H9 (cell line): ENCODE measurements at regions not wholly inside any gene's neighbourhood (a gene's known extent, or its start where the extent isn't known, plus 50 kb on each side); places are given as distances from the start of the nearest gene placed in this dataset.

Experiments used
- DNase-seq: peaks from one replicate; pipeline ENCODE4 v3.0.0-alpha.2; 2017
- H2AFZ ChIP-seq: one replicate; pipeline ENCODE4 v1.6.1; 2013; ENCODE audit warnings: mild to moderate bottlenecking, low read length, control low read depth, moderate library complexity
- H2AK5ac ChIP-seq: 2 replicates; pipeline ENCODE4 v1.6.1; 2013; ENCODE audit warnings: low read length, control low read depth, mixed read lengths; ENCODE audit not compliant: insufficient read length
- H2BK120ac ChIP-seq: one replicate; pipeline ENCODE4 v1.6.1; 2013; ENCODE audit warnings: low read depth, mild to moderate bottlenecking, low read length, control low read depth, inconsistent platforms; ENCODE audit not compliant: poor library complexity, severe bottlenecking
- H2BK12ac ChIP-seq: 2 replicates; pipeline ENCODE4 v1.6.1; 2013; ENCODE audit warnings: low read length, control low read depth, mixed read lengths, low read depth; ENCODE audit not compliant: insufficient read length
- H2BK15ac ChIP-seq: 2 replicates; pipeline ENCODE4 v1.6.1; 2013; ENCODE audit warnings: low read depth, low read length, control low read depth
- H2BK20ac ChIP-seq: one replicate; pipeline ENCODE4 v1.6.1; 2013; ENCODE audit warnings: low read depth, mild to moderate bottlenecking, low read length, control low read depth, inconsistent platforms; ENCODE audit not compliant: poor library complexity, severe bottlenecking
- H2BK5ac ChIP-seq: 2 replicates; pipeline ENCODE4 v1.6.1; 2013; ENCODE audit warnings: low read length, control low read depth, mixed read lengths; ENCODE audit not compliant: insufficient read length
- H3K14ac ChIP-seq: 2 replicates; pipeline ENCODE4 v1.6.1; 2013; ENCODE audit warnings: low read length, control low read depth; ENCODE audit not compliant: insufficient read depth
- H3K18ac ChIP-seq: 2 replicates; pipeline ENCODE4 v1.6.1; 2013; ENCODE audit warnings: low read depth, mild to moderate bottlenecking, mixed read lengths, low read length, control low read depth; ENCODE audit not compliant: insufficient read length
- H3K23ac ChIP-seq: 2 replicates; pipeline ENCODE4 v1.6.1; 2013; ENCODE audit warnings: low read length, control low read depth, mixed read lengths, low read depth; ENCODE audit not compliant: insufficient read length
- H3K23me2 ChIP-seq: 2 replicates; pipeline ENCODE4 v1.6.1; 2013; ENCODE audit warnings: low read depth, mild to moderate bottlenecking, mixed read lengths, low read length, control low read depth; ENCODE audit not compliant: insufficient read length, poor library complexity, severe bottlenecking
- H3K27ac ChIP-seq: 2 replicates; pipeline ENCODE4 v1.5.1; 2013; ENCODE audit warnings: low read length, control low read depth, mixed read lengths, low read depth; ENCODE audit not compliant: insufficient read length
- H3K27me3 ChIP-seq: 2 replicates; pipeline ENCODE4 v1.6.1; 2013; ENCODE audit warnings: low read length, control low read depth, inconsistent platforms; ENCODE audit not compliant: insufficient read depth
- H3K4ac ChIP-seq: 2 replicates; pipeline ENCODE4 v1.6.1; 2013; ENCODE audit warnings: low read depth, mild to moderate bottlenecking, control low read depth, inconsistent platforms, low read length, moderate library complexity
- H3K4me1 ChIP-seq: 2 replicates; pipeline ENCODE4 v1.6.1; 2013; ENCODE audit warnings: low read length, control low read depth, inconsistent platforms; ENCODE audit not compliant: insufficient read depth
- H3K4me2 ChIP-seq: 2 replicates; pipeline ENCODE4 v1.6.1; 2013; ENCODE audit warnings: low read length, control low read depth, mixed read lengths; ENCODE audit not compliant: insufficient read length, insufficient read depth
- H3K56ac ChIP-seq: 2 replicates; pipeline ENCODE4 v1.6.1; 2013; ENCODE audit warnings: low read depth, mild to moderate bottlenecking, mixed read lengths, low read length, control low read depth; ENCODE audit not compliant: insufficient read length
- H3K79me1 ChIP-seq: 2 replicates; pipeline ENCODE4 v1.6.1; 2013; ENCODE audit warnings: low read depth, mild to moderate bottlenecking, moderate library complexity, low read length, control low read depth, inconsistent platforms; ENCODE audit not compliant: insufficient read depth, poor library complexity, severe bottlenecking
- H3K79me2 ChIP-seq: 2 replicates; pipeline ENCODE4 v1.6.1; 2013; ENCODE audit warnings: low read length, control low read depth, inconsistent platforms; ENCODE audit not compliant: insufficient read depth
- H3K9ac ChIP-seq: 2 replicates; pipeline ENCODE4 v1.6.1; 2013; ENCODE audit warnings: low read length, control low read depth, mixed read lengths; ENCODE audit not compliant: insufficient read length; ENCODE audit errors: extremely low read depth
- H3K9me3 ChIP-seq: one replicate; pipeline ENCODE4 v1.6.1; 2013; ENCODE audit warnings: low read depth, low read length, inconsistent platforms; ENCODE audit not compliant: control insufficient read depth
- H3T11ph ChIP-seq: one replicate; pipeline ENCODE4 v1.6.1; 2013; ENCODE audit warnings: mild to moderate bottlenecking, low read length, control low read depth, inconsistent platforms
- H4K20me1 ChIP-seq: one replicate; pipeline ENCODE4 v1.6.1; 2013; ENCODE audit not compliant: control insufficient read depth, insufficient read length, insufficient read depth
- H4K5ac ChIP-seq: 2 replicates; pipeline ENCODE4 v1.6.1; 2013; ENCODE audit warnings: low read depth, mild to moderate bottlenecking, mixed read lengths, low read length, control low read depth; ENCODE audit not compliant: insufficient read length
- H4K8ac ChIP-seq: replicated peaks from 2 replicates; pipeline ENCODE4 v1.6.1; 2013; ENCODE audit warnings: low read length, control low read depth, mixed read lengths, low read depth; ENCODE audit not compliant: insufficient read length
- H4K91ac ChIP-seq: 2 replicates; pipeline ENCODE4 v1.6.1; 2013; ENCODE audit warnings: low read depth, mild to moderate bottlenecking, moderate library complexity, mixed read lengths, low read length, control low read depth; ENCODE audit not compliant: insufficient read length
- H3K27ac Mint-ChIP-seq, 3 experiments: 2 replicates in 2 of 3; 3 replicates in 1 of 3; pipeline ENCODE4 v1.8.0; 2020 to 2021; ENCODE audit warnings: mixed read lengths in 3 of 3, mild to moderate bottlenecking in 1 of 3, moderate library complexity in 1 of 3
- H3K27me3 Mint-ChIP-seq: 2 replicates; pipeline ENCODE4 v1.8.0; 2021; ENCODE audit warnings: low read depth, mild to moderate bottlenecking, moderate library complexity, mixed read lengths
- H3K36me3 Mint-ChIP-seq, 3 experiments: 2 replicates in 2 of 3; 3 replicates in 1 of 3; pipeline ENCODE4 v1.8.0; 2020 to 2021; ENCODE audit warnings: low read depth in 3 of 3, mixed read lengths in 3 of 3; ENCODE audit not compliant: insufficient read depth in 1 of 3
- H3K4me1 Mint-ChIP-seq, 2 experiments: 2 replicates each; pipeline ENCODE4 v1.8.0; 2020; ENCODE audit warnings: mixed read lengths in 2 of 2
- H3K4me3 Mint-ChIP-seq, 2 experiments: 2 replicates in 1 of 2; 3 replicates in 1 of 2; pipeline ENCODE4 v1.8.0; 2020 to 2021; ENCODE audit warnings: mild to moderate bottlenecking in 2 of 2, mixed read lengths in 2 of 2, moderate library complexity in 1 of 2
- H3K9me3 Mint-ChIP-seq, 2 experiments: 2 replicates in 1 of 2; 3 replicates in 1 of 2; pipeline ENCODE4 v1.8.0; 2020; ENCODE audit warnings: mild to moderate bottlenecking in 2 of 2, mixed read lengths in 2 of 2, moderate library complexity in 1 of 2
- WGBS: extraction: QIAGEN DNeasy Blood & Tissue Kit; methylation state at CpG from one replicate; pipeline ENCODE4 v1.1.7; 2013; ENCODE audit warnings: missing lambda C conversion rate, low lambda C conversion rate, mixed read lengths; ENCODE audit not compliant: insufficient read length; ENCODE audit errors: extremely low coverage; 5-methylcytosine and 5-hydroxymethylcytosine counted together
- TF ChIP-seq, protein P1 (sequence below): fragments of 200-600 bp; sonication (generic); conservative IDR thresholded peaks from 3 replicates; pipeline ENCODE4 v1.8.0; 2021; ENCODE audit warnings: antibody characterized with exemption, mild to moderate bottlenecking

GRCh38 chr4:121583396-121583795 is 113.4 kb downstream of the ANXA5 start:
- Mint-ChIP-seq H3K4me1 (peaks cover 6 to 7% of the 10 kb centered on the region in 2 experiments; a peak in 3 of 4 replicates), H3K9me3 (no peaks in the 10 kb centered on the region), H3K27ac (no peak overlapping the region), H3K27me3 (no peaks in the 10 kb centered on the region; the same call in 1 of the 2 replicates), H3K36me3 (no peaks in the 10 kb centered on the region), H3K4me3 (no peak overlapping the region)
- H3K9ac ChIP-seq: no peak overlapping the region
- H3K23me2 ChIP-seq: no peaks in the 10 kb centered on the region
- H4K5ac ChIP-seq: no peak overlapping the region
- H3K9me3 ChIP-seq: no peaks in the 10 kb centered on the region
- H3K4me1 ChIP-seq: no peaks in the 10 kb centered on the region
- no peaks in the 10 kb centered on the region for H3K27me3 ChIP-seq
- no peak overlapping the region for H3T11ph ChIP-seq
- H2BK5ac ChIP-seq: no peak overlapping the region
- no peak overlapping the region for H3K23ac ChIP-seq
- no peaks in the 10 kb centered on the region for H3K79me2 ChIP-seq
- H2BK15ac ChIP-seq: no peak overlapping the region
- no peak overlapping the region for H4K8ac ChIP-seq
- no peaks in the 10 kb centered on the region for H3K79me1 ChIP-seq
- no peak overlapping the region for H3K4me2 ChIP-seq
- H3K18ac ChIP-seq: no peak overlapping the region
- no peak overlapping the region for H2BK120ac ChIP-seq
- H4K20me1 ChIP-seq: no peaks in the 10 kb centered on the region
- TF ChIP-seq, protein P1, sequence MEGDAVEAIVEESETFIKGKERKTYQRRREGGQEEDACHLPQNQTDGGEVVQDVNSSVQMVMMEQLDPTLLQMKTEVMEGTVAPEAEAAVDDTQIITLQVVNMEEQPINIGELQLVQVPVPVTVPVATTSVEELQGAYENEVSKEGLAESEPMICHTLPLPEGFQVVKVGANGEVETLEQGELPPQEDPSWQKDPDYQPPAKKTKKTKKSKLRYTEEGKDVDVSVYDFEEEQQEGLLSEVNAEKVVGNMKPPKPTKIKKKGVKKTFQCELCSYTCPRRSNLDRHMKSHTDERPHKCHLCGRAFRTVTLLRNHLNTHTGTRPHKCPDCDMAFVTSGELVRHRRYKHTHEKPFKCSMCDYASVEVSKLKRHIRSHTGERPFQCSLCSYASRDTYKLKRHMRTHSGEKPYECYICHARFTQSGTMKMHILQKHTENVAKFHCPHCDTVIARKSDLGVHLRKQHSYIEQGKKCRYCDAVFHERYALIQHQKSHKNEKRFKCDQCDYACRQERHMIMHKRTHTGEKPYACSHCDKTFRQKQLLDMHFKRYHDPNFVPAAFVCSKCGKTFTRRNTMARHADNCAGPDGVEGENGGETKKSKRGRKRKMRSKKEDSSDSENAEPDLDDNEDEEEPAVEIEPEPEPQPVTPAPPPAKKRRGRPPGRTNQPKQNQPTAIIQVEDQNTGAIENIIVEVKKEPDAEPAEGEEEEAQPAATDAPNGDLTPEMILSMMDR: no peak
- H2BK20ac ChIP-seq: no peak overlapping the region
- H2AK5ac ChIP-seq: no peak overlapping the region
- no peak overlapping the region for H3K4ac ChIP-seq
- DNase-seq: no peak
- no peak overlapping the region for H2BK12ac ChIP-seq
- WGBS: no CpG with 5 or more reads among the region's 3 CpGs
- H3K56ac ChIP-seq: no peak overlapping the region
- H3K27ac ChIP-seq: no peak overlapping the region
- no peak overlapping the region for H2AFZ ChIP-seq
- no peak overlapping the region for H3K14ac ChIP-seq
- H4K91ac ChIP-seq: no peak overlapping the region
